ENCODE measurements at regions not wholly inside any gene's neighbourhood (a gene's known extent, or its start where the extent isn't known, plus 50 kb on each side); places are given as distances from the start of the nearest gene placed in this dataset.
"Not testable (repeated sequence)": the region's sequence is repeated elsewhere in the genome, so short reads cannot be mapped to it uniquely, and the experiment has no call there.

DNA sequence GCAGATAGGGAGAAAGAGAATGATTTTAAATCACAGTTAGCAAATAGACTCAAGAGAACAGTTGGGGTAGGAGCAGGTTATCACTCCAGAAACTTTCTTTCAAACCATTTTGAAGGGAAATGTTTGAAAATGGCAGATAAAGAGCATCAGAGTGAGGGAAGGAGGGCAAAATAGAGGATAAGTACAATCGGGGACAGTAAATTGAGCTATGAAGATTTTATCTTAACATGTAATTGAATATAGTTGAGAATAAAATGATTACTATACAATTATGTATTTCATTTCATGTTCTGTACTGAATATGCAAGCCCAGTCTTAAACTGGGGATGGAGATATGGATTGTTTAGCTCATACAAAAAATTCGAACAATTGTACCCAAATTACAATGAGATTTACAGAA is 54.0 kb downstream of the MAP10 start:
- DNase-seq = no peak

DNA sequence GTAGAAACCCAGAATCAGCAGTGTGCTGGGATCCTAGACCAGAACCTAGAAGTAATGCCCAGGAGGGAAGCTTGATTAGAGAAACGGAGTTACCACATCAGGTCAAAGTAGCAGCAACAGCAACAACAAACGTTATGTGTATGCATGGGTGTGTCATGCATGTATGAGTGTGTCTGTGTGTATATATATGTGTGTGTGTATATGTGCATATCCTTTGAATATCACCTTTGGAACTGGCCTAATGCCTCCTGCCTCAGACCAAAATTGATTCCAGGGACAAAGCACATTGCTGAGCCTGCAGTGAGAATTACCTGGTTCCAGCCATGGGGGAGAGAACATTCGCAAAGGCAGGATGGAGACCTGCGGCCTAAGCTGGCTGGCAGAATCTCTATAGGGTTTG is 55.9 kb downstream of the MAP10 start:
- DNase-seq = no peak

DNA sequence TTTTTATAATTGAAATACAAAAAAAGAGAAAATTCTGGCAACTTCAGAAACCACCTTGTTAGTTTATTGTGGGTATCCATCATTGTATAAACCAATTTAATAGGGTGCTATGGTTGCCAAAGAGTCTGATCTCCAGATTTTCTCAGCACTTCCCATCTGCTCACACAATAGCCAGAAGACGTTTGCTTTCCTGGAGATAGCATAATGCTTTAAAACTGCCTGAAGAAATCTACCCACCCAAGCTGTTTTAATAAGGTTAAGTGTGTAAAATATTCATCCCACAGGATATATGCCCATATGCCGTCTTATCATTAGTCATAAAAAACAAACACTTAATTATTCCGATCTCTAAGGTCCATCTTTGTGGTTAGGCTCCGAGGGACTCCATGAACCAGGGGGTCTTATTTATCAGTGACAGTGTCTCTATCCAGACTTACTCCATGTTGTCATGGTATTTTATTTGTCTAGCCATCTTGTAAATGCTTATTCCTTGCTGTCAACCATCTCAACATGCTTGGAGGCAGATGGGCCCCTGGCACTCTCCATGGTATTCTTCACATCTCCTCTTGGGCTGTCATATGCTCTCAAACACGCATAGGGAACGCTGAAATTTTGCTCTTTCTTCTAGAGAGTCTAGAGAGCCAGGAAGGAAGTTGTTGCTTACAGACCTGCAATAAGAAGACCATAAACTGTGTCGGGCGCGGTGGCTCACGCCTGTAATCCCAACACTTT is 58.5 kb downstream of the MAP10 start:
- no peak for DNase-seq

DNA sequence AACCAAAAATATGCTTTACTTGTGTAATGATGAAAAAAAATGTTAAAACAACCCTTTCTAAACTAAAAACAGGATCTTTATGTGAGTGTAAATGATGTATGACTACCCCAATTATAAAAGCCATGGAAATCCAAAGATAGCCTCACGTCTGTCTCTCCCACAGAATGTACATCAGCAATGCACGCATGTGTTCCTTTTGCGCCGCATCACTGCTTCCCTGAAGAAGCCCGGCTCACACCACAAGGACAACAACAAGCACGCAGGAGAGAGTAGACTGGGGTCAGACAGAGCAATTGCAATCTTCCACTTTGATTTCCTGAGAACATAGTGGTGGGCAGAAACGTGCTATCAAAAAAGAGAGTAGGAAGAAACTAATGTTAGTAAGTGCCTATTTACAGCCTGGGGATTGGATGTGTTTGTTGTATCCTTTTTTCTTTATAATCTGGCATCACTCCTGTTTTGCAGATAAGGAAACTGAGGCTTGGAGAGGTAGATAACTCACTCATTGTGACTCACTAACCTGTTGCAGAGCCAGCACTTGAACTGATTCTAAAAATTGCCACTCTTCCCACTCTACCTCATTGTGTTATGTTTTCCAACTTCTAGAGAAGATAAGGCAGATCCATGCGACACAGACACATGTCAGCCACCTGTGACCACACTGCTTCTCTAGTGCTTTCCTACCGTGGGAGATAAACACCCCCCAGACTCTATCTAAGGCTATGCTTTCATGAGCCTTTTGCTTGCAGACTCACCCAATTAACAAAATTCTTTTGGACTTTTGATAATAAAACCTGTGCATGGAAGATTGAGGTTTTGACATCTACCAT is 60.1 kb downstream of the MAP10 start:
- no peak for DNase-seq

DNA sequence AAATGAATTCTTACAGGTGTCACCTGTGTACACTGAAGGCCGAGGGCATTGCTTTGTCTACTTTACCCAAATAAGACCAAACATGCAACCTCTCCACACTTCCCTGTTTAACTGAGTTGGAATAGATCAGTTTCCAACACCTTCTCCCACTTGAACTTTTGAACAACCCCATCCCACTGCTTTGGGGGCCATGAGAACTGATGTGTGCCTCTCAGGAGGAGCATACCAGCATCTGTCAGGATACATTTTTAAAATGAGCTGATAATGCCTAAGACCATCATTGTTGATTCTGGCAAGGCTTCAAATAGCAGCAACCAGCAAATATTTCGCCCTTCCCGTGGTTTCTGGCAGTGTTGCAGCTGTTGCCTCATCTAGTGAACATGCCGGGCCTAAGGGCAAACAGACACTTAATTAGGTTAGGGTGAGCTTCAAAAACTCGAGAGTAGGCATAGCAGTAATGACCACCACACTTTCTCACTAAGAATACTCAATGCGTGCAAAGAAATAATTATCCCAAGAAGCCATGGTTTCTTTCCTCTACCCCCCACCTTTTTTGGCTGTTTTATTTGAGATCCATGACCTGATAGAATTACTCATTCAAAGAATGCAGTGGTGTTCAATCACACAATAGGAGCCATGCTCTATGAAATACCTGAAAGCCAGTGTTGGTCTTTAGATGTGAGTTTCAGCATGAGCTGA is 63.7 kb downstream of the MAP10 start:
- DNase-seq = peak; percentile 15

DNA sequence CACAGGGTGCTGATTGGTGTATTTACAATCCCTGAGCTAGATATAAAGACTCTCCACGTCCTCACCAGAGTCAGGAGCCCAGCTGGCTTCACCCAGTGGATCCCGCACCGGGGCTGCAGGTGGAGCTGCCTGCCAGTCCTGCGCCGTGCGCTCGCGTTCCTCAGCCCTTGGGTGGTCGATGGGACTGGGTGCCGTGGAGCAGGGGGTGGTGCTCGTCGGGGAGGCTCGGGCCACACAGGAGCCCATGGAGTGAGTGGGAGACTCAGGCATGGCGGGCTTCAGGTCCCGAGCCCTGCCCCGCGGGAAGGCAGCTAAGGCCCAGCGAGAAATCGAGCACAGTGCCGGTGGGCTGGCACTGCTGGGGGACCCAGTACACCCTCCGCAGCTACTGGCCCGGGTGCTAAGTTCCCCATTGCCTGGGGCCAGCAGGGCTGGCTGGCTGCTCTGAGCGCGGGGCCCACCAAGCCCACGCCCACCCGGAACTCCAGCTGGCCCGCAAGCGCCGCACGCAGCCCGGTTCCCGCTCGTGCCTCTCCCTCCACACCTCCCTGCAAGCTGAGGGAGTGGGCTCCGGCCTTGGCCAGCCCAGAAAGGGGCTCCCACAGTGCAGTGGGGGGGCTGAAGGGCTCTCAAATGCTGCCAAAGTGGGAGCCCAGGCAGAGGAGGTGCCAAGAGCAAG is 66.2 kb downstream of the MAP10 start:
- not testable (repeated sequence) for DNase-seq

DNA sequence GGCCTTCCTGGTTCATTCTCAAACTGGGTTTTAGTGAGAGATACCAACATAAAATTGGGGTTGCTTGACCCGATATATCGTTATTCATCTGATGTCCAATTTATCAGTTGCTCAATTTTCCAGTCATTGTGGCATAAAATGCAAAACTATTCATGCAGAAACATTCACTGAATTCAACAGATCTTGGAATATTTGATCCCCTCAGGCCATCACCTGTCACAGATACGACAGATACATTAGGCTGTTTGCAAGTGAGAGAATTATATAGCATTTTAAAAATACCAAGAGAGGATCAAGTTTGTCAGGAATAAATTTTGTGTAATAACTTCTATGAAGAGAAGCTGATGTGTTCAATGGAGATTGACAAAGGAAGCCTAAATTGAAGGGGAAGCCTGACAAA is 67.1 kb downstream of the MAP10 start:
- DNase-seq = no peak

DNA sequence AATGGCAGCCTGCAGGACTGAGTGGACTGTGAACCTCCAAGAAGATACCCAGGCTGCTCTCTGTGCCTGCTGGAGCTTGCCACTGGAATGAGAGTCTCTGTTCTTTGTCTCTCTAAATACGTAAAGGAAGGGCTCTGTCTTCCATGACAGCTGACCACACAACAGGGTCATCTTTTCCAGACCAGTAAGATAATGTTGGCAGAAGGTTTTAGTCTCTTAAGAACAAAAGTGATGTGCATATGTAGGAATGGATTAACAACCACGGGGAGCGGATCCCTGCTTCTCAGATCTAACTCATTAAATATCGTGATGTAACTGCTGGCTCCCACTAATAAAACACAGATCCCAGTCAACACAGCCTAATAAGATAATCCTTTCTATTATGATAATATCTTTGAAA is 67.5 kb downstream of the MAP10 start:
- DNase-seq = no peak

DNA sequence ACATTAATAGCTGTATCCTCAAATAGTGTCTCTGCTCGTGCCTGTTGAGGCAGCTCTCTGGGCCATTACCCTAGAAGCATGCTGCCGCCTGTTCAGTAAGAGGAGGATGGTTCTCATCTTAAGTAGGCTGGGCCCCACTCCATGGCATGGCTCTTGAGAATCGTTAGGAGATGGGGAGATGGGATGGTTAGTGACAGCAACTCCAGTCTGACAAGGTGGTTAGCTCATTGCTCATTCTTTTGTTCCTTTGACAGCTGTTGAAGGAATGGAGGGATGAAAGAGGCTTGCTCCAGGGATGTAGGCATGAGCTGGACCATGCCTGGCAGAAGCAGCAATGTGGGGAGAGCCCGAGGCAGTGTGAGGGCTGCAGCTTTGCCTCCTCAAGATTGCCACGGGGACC is 68.2 kb downstream of the MAP10 start:
- DNase-seq = no peak

DNA sequence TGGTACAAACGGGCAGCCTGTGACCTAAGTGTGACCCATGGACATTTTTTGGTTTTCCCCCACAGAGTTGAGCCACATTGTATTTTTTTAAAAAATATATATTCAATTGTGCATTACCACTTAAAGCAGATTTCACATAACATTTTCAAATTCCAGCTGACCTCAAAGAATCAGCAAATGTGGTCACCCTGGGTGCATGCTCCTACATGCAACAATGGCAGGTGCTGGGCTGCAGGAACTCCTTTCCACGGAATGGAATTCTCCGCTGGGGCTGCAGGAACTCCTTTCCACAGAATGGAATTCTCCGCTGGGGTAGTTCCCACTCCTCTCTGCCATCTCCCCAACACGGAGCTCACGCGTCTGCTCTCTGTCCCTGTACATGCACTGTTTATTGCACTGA is 68.7 kb downstream of the MAP10 start:
- DNase-seq = no peak

DNA sequence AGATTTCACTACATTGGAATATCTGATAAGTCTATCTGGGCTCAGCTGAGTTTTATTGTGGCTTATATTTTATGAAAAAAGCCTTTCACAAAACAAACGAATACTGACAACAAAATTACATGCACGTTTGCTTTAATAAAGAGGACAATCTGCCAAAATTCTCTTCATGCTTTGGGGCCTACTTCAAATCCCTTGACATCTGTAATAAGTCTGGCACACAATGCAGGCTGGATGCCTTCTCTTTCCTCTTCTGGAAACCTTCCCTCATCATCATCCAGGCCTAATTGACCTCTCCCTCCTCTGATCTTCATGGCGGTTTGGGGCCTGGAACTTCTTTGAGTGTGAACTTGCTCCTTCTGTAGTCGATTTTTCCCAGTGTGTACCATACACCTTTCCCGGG is 70.3 kb downstream of the MAP10 start:
- no peak for DNase-seq

DNA sequence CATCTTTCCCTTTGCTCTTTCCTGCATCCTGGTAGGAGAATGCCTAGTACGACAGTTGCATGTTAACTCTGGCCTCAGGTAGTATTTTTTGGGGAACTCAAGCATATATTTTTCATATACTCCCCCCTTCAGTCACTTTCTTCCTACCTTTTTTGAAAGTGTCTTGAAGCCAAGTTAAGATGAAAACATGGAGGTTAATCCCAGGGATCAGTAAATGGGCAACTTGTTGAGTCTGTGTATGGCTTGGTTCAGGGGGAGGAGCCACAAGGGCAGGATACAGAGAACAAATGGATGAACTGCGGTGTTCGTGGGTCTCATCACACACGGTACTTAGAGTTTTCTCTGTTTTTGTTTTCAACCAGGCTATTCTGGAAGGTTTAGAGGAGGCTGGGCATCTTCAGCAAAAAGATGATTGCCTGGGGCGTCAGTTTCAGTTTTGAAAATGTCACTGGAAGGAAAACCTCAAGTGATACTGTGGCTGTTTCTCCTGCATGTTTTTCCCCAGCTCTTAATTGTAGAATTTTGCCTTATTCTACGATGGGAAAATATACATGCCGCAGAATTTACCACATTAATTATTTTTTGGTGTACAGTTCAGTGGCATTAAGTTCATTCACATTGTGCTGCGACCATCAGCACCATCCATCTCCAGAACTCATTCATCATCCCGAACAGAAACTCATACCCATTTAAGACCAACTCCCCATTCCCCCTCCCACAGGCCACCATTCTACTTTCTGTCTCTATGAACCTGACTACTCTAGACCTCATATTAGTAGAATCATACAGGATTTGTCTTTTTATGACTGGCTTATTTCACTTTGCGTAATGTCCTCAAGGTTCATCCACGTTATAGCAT is 71.5 kb downstream of the MAP10 start:
- DNase-seq = no peak

DNA sequence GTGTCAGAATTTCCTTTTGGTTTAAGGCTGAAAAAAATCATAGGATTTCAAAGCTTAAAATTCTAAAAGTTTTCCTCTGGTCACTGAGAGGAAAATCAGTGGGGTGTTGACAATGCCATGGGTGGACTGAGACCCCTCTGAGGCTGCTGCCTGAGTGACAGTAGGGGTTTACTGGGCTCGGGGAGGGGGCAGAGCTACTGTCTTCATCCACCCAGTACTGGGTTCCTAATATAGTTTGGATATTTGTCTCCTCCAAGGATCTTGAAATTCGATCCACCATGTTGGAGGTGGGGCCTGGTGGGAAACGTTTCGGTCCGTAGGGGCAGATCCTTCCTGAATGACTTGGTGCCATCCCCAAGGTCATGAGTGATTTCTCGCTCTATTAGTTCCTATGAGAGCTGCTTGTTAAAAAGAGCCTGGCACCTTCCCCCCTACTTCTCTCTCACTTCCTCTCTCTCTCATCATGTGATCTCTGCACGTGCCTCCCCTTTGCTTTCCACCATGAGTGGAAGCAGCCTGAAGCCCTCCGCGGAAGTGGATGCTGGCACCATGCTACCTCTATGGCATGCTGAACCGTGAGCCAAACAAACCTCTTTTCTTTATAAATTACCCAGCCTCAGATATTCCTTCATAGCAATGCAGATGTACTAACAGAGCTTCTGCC is 72.3 kb downstream of the MAP10 start:
- no peak for DNase-seq

DNA sequence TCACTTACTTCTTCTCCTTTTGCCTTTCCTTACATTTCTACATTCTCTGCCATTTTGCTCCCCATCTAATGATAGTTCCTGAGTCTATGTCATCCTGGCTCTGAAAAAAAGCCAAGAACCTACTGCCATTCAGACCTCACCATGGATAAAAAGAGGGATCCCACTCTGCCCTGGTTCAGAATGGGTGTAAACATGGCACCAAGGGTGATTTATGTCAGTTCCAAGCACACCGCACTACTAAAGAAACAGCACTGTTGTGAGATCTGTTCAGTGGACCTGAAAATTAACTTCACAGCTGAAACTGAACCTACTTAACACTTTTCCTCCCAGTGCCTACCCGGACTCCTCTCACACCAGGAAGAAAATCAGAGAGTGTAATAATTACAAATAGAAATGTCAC is 72.3 kb upstream of the NTPCR start:
- DNase-seq = no peak

DNA sequence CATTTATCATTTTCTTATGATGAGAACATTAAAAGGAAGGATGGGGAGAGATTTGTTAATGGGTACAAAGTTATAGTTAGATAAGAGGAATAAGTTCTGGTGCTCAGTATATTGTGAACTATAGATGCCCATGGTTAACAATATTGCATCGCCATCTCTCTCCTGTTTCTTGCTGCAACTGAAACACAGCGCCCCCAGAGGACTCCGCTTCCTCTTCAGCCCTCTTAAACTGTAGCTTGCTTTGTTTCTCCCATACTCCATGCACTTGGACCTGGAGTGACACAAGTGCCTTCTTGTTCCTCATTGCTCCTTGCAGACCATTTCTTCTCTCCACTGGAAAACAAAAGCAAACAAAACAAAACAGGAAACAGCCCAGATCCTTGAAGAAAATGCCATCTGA is 70.1 kb upstream of the NTPCR start:
- no peak for DNase-seq

DNA sequence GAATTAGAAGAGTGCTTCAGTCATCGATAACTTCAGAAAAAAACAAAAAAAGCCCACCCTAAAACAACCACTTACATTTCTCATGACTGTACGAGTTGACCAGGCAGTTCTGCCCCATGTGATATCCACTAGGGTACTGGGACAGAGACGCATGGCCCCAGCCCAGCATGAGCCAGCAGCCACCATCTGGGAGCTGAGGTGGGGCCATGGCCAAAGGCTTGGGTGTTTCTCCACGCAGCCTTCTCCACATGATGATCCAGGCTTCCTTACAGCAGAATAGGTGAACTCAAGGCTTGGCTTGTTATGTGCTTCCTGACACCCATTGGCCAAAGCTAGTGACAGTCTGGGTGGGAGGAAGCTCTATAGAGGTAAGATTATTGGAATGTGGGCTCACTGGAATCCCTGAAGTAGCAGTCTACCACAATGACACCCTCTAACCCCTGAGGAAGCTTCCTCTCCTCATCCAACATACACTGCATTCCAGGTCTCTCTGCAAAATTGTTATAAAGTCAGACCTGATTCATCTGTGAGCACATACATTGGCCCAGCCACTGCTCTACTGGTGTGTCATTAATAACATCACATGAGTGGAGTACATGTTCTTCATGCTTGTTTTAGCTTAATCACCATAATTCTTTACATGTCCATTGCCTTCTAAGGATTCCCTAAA is 66.3 kb upstream of the NTPCR start:
- DNase-seq = no peak

DNA sequence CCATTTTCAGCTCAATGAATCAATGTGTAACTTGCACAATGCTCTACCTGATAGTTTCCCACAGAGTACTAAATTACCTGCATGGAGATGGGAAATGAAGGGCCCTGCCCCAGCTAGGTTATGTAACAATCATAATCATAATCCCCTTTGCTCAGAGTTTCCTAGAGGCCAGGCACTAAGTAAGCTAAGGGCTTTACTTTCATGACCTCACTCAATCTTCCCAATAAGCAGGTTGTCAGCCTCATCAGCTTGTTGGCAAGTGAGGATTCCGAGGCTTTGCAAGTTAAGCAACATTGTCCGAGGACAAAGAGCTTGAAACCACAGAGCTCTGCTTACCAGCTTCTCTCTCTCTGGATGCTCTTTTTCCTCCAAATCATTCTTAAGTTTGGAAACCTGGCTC is 64.1 kb upstream of the NTPCR start:
- no peak for DNase-seq

DNA sequence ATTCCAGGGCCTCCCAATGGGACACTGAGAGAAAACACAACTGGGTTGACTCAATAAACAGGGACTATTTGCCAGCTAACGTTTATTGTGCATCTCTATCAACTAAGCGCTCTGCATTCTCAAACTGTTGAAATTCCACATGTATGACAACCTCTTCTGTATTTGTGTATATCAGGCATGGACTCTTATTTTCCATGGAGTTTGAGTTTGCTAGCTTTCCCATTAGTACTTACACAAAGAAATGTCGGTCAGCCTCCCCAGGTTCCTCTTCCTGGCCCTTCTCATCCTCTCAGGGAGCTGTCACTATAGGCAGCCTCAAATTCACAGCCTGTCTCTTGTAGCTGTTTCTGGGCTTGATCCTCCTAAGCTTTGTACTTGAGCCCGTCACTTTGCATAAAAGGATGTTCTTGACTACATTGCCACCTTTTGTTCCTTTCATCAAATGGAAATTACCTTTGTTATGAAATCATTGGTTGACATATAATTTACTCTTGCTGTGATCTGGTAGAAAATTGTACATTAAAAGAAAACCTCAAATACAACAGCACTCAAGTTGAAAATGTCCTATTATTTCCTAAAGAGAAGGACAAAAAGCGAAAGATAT is 60.0 kb upstream of the NTPCR start:
- DNase-seq = no peak

DNA sequence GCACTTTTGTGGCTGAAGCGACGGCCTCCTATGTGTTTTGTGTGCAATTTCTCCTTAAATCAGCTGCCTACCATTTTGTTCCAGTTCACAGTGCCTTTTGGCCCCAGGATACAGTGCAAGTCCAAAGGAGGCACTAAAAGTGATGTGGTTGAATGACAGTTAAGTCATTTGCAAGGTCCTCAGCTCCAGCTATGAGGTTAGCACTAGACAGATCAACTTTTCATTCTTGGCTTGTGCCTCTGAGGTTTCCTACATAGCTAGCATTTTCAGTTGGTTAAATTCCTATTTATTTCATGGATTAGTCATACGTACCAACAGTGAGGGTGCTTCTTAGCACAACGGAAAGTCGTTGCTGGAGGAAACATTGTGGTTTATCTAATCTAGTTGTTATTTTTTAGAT is 59.3 kb upstream of the NTPCR start:
- DNase-seq = no peak

DNA sequence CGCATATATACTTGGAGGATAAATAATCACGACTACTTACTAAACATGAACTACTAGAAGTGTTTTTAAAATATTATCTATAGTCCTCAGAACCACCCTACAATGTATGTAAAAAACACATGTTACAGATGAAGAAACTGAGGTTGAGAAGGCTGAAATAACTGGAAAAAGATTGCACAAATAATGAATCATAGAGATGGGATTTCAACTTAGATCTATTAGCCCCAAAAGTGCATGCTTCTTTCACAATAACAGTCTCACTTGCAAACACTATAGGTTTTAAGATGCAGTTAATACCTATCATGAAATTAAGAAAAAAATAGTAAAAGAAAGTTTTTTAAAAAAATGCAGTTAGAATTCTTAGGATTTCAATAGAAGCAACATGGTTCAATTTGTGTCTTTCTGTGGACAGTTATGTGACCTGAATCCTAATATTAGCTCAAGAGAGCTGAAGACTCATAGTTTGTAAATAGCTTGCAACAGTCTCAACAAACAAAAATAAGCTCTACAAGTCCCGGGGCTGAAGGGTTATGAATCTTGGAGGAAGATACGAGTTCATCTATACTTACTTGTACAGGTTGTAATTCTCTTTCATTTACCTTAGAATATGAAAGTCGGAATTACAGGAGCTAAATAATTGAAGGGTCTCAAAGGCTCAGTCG is 58.6 kb upstream of the NTPCR start:
- no peak for DNase-seq
